ENCODE measurements at regions not wholly inside any gene's neighbourhood (a gene's known extent, or its start where the extent isn't known, plus 50 kb on each side); places are given as distances from the start of the nearest gene placed in this dataset.

GRCh38 chr10:131584287-131584686 lies 272.8 kb upstream of the TCERG1L start:
- 72% methylated on average over 9 of the region's 12 CpGs for WGBS (ENCODE audit: insufficient coverage)
- Mint-ChIP-seq H3K4me1 (no peaks in the 10 kb centered on the region), H3K27me3 (ENCODE audit: low read depth in 3 of 3) (peaks cover 11 to 20% (median 13%) of the 10 kb centered on the region in 3 donors), H3K4me3 (no peak overlapping the region), H3K36me3 (no peaks in the 10 kb centered on the region), H3K27ac (peak overlapping the region in 1 of 7 donors; percentile 34), H3K9me3 (peaks cover 0 to 15% (median 2%) of the 10 kb centered on the region in 7 donors)
- no peak overlapping the region for H2AFZ ChIP-seq (ENCODE audit: insufficient read depth, low read depth, low read length, poor library complexity, severe bottlenecking)
- no peaks in the 10 kb centered on the region for H3K79me2 ChIP-seq (ENCODE audit: insufficient read depth, low read length)
- H3K9ac ChIP-seq (ENCODE audit: insufficient read depth, low read length, poor library complexity, severe bottlenecking) = no peak overlapping the region
- no peak for TF ChIP-seq CTCF (IDR thresholded peaks at IDR 0.05)
- no peaks in the 10 kb centered on the region for H3K36me3 ChIP-seq (replicated peaks in 1 of 2; ENCODE audit: control insufficient read depth in 1 of 2, insufficient read depth in 2 of 2, low read length in 2 of 2)
- H3K4me1 ChIP-seq (ENCODE audit: control insufficient read depth in 1 of 2, insufficient read depth in 2 of 2, low read length in 2 of 2) = no peaks in the 10 kb centered on the region
- H4K20me1 ChIP-seq (ENCODE audit: insufficient read depth, low read length) = no peaks in the 10 kb centered on the region
- H3K27ac ChIP-seq (ENCODE audit: low read depth in 1 of 2, low read length in 2 of 2) = no peak overlapping the region
- DNase-seq = no peak
- intact Hi-C loops (cut with micrococcal nuclease) = no loop called here
- H3K9me3 ChIP-seq (replicated peaks in 1 of 2; ENCODE audit: control insufficient read depth in 1 of 2, insufficient read depth in 1 of 2, low read length in 2 of 2) = no peaks in the 10 kb centered on the region
- H3K4me3 ChIP-seq (replicated peaks in 1 of 3; ENCODE audit: low read depth in 2 of 3, low read length in 3 of 3) = no peak overlapping the region
- H3K27me3 ChIP-seq (ENCODE audit: control insufficient read depth in 2 of 2, insufficient read depth in 2 of 2, low read length in 2 of 2) = no peaks in the 10 kb centered on the region
- H3K4me2 ChIP-seq (replicated peaks; ENCODE audit: extremely low read depth, low read length, poor library complexity, severe bottlenecking) = no peak overlapping the region

- H3K79me2 ChIP-seq (ENCODE audit: insufficient read depth, low read length) = no peaks in the 10 kb centered on the region
- H3K9ac ChIP-seq (ENCODE audit: insufficient read depth, low read length, poor library complexity, severe bottlenecking) = no peak overlapping the region
- H3K27me3 ChIP-seq (ENCODE audit: control insufficient read depth in 2 of 2, insufficient read depth in 2 of 2, low read length in 2 of 2) = no peaks in the 10 kb centered on the region
- H3K27me3 Mint-ChIP-seq (ENCODE audit: low read depth in 3 of 3) = peaks cover 10 to 20% (median 13%) of the 10 kb centered on the region in 3 donors
- no peaks in the 10 kb centered on the region for H4K20me1 ChIP-seq (ENCODE audit: insufficient read depth, low read length)
- H3K9me3 Mint-ChIP-seq = peaks cover 0 to 22% (median 4%) of the 10 kb centered on the region in 7 donors
- intact Hi-C loops (cut with micrococcal nuclease) = no loop called here
- WGBS (ENCODE audit: insufficient coverage) = 48% methylated on average over 3 of the region's 3 CpGs
- no peaks in the 10 kb centered on the region for H3K36me3 ChIP-seq (replicated peaks in 1 of 2; ENCODE audit: control insufficient read depth in 1 of 2, insufficient read depth in 2 of 2, low read length in 2 of 2)
- H3K36me3 Mint-ChIP-seq = no peaks in the 10 kb centered on the region
- H3K4me1 Mint-ChIP-seq = no peaks in the 10 kb centered on the region
- no peak overlapping the region for H3K4me2 ChIP-seq (replicated peaks; ENCODE audit: extremely low read depth, low read length, poor library complexity, severe bottlenecking)
- no peak overlapping the region for H3K27ac ChIP-seq (ENCODE audit: low read depth in 1 of 2, low read length in 2 of 2)
- no peak for DNase-seq
- H3K4me3 ChIP-seq (replicated peaks in 1 of 3; ENCODE audit: low read depth in 2 of 3, low read length in 3 of 3) = no peak overlapping the region
- no peak for TF ChIP-seq CTCF (IDR thresholded peaks at IDR 0.05)
- H2AFZ ChIP-seq (ENCODE audit: insufficient read depth, low read depth, low read length, poor library complexity, severe bottlenecking) = no peak overlapping the region
- no peaks in the 10 kb centered on the region for H3K4me1 ChIP-seq (ENCODE audit: control insufficient read depth in 1 of 2, insufficient read depth in 2 of 2, low read length in 2 of 2)
- H3K4me3 Mint-ChIP-seq = peak overlapping the region in 1 of 2 donors; percentile 4
- no peaks in the 10 kb centered on the region for H3K9me3 ChIP-seq (replicated peaks in 1 of 2; ENCODE audit: control insufficient read depth in 1 of 2, insufficient read depth in 1 of 2, low read length in 2 of 2)
- no peak overlapping the region for H3K27ac Mint-ChIP-seq
Observed at GRCh38 chr10:131585761-131586160, 274.2 kb upstream of the TCERG1L start.

All from CD14-positive monocyte (primary cell).